ENCODE measurements at regions not wholly inside any gene's neighbourhood (a gene's known extent, or its start where the extent isn't known, plus 50 kb on each side); places are given as distances from the start of the nearest gene placed in this dataset.

DNA sequence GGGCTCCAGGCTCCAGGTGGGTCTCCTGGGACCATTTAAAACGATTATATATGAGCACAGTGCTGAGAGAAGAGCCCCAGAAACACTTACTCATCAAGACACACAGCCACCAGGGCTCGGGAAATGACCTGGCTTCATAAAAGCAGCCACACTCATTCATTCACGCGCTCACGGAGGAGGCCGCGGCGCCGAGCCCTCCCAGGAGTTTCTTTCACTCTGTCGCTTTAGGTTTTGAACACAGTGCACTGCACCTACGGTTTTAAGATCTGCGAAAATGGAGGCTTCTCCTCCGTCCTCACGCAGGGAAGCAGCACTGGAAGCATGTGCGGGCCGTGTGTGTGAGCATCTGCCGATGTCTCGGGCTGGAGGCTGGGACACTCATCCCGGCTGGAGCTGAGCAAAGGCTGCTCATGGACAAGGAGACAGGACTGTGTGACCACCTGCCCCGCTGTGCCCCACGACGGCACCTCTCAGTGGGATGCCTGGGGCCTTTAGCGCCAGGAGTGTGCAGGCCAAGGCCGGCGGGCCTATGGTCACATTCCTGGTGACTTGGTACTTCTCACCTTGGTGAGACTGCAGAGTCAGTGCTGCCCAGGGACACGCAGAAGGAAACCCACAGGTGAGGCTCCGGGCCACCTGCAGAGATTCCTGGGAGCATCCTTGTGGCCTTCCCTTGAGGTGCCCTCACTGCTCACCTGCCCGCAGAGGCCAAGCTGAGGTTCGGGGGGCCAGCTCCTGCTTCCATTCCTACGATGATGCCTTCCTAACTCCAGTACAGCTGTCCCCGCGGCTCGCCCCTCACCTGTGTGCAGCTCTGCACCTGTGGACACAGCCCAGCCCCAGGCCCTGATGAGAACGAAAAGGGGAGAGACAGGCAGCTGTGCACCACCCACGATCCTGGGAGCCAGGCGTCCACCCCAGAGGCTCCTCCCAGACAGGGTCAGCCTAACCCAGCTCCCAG, 872.0 kb downstream of the BRD1 start:
- Histone ChIP-seq H4K20me1 (ENCODE audit: insufficient read depth, low read depth, low read length) (no peaks in the 10 kb centered on the region), H3K9me3 (ENCODE audit: low read length) (no peaks in the 10 kb centered on the region), H3K27me3 (ENCODE audit: low read length) (no peaks in the 10 kb centered on the region), H3K9ac (ENCODE audit: low read length) (no peak overlapping the region), H3K9me2 (replicated peaks; ENCODE audit: insufficient read depth, low read length) (no peaks in the 10 kb centered on the region), H3K36me3 (ENCODE audit: insufficient read depth, low read length) (no peaks in the 10 kb centered on the region), H3K4me1 (ENCODE audit: low read length) (no peaks in the 10 kb centered on the region), H3K4me2 (ENCODE audit: low read depth, low read length, poor library complexity, severe bottlenecking) (no peak overlapping the region), H3K79me2 (ENCODE audit: low read length) (no peaks in the 10 kb centered on the region), H3K4me3 (ENCODE audit: low read length) (no peak overlapping the region), H2AFZ (ENCODE audit: low read length) (no peak overlapping the region), H3K27ac (ENCODE audit: low read length) (no peak overlapping the region)
- no peak for DNase-seq

DNA sequence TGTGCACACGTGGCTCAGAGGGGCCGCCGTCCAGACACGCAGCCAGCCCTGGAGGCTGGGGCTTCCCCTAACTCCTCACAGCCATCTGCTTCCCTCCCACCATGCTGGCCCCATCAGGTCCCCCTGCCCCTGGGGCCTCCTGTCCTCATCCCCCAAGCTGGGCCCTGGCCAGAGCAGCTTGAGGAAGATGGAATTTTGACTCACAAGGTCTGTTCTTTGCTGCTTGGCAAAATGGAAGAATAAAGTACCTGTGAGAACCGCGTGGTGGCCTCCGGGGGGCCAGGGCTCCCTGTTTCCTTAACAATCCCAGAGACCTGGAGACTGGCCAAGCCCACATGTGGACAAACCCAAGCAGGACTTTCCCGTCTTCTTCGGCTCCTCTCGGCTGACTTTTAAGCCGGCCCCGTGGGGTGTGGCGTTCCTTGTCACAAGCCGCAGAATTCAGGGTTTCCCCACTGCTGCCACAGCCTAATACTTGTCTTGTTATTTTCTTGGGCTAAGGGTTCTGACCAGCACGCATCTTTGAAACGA, 872.8 kb downstream of the BRD1 start:
- no peaks in the 10 kb centered on the region for H3K79me2 ChIP-seq (ENCODE audit: low read length)
- no peaks in the 10 kb centered on the region for H3K9me2 ChIP-seq (replicated peaks; ENCODE audit: insufficient read depth, low read length)
- H3K9ac ChIP-seq (ENCODE audit: low read length) = no peak overlapping the region
- no peaks in the 10 kb centered on the region for H3K27me3 ChIP-seq (ENCODE audit: low read length)
- DNase-seq = no peak
- H3K4me3 ChIP-seq (ENCODE audit: low read length) = no peak overlapping the region
- H3K27ac ChIP-seq (ENCODE audit: low read length) = no peak overlapping the region
- no peak overlapping the region for H3K4me2 ChIP-seq (ENCODE audit: low read depth, low read length, poor library complexity, severe bottlenecking)
- no peak overlapping the region for H2AFZ ChIP-seq (ENCODE audit: low read length)
- no peaks in the 10 kb centered on the region for H3K9me3 ChIP-seq (ENCODE audit: low read length)
- H3K4me1 ChIP-seq (ENCODE audit: low read length) = peaks cover 6% of the 10 kb centered on the region
- H4K20me1 ChIP-seq (ENCODE audit: insufficient read depth, low read depth, low read length) = no peaks in the 10 kb centered on the region
- H3K36me3 ChIP-seq (ENCODE audit: insufficient read depth, low read length) = no peaks in the 10 kb centered on the region

DNA sequence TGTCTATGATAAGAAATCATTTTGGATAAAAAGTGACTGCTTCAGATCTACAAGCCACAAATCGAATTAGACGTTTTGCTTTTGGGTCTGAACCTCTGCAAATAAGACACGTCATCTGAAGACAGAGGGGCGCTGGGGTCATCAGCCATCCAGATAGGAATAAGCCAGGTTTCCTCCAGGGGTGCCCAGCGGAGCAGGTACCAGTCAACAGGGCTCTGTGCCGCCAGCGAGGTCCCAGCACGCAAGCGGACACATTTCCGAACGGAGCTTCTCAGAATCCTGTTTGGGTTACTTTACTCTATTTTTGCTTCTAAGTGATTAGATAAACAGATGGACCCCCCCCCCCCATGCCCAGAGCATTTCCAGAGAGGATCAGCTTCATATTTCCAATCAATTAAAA, 873.8 kb downstream of the BRD1 start:
- no peak for DNase-seq
- peaks cover 7% of the 10 kb centered on the region for H3K4me1 ChIP-seq (ENCODE audit: low read length)
- H3K27me3 ChIP-seq (ENCODE audit: low read length) = no peaks in the 10 kb centered on the region
- no peak overlapping the region for H3K9ac ChIP-seq (ENCODE audit: low read length)
- no peak overlapping the region for H3K4me2 ChIP-seq (ENCODE audit: low read depth, low read length, poor library complexity, severe bottlenecking)
- H3K27ac ChIP-seq (ENCODE audit: low read length) = no peak overlapping the region
- no peaks in the 10 kb centered on the region for H3K79me2 ChIP-seq (ENCODE audit: low read length)
- no peak overlapping the region for H3K4me3 ChIP-seq (ENCODE audit: low read length)
- H2AFZ ChIP-seq (ENCODE audit: low read length) = no peak overlapping the region
- H3K9me2 ChIP-seq (replicated peaks; ENCODE audit: insufficient read depth, low read length) = no peaks in the 10 kb centered on the region
- no peaks in the 10 kb centered on the region for H3K36me3 ChIP-seq (ENCODE audit: insufficient read depth, low read length)
- no peaks in the 10 kb centered on the region for H3K9me3 ChIP-seq (ENCODE audit: low read length)
- peaks cover 4% of the 10 kb centered on the region; the same call in 1 of the 2 replicates for H4K20me1 ChIP-seq (ENCODE audit: insufficient read depth, low read depth, low read length)

DNA sequence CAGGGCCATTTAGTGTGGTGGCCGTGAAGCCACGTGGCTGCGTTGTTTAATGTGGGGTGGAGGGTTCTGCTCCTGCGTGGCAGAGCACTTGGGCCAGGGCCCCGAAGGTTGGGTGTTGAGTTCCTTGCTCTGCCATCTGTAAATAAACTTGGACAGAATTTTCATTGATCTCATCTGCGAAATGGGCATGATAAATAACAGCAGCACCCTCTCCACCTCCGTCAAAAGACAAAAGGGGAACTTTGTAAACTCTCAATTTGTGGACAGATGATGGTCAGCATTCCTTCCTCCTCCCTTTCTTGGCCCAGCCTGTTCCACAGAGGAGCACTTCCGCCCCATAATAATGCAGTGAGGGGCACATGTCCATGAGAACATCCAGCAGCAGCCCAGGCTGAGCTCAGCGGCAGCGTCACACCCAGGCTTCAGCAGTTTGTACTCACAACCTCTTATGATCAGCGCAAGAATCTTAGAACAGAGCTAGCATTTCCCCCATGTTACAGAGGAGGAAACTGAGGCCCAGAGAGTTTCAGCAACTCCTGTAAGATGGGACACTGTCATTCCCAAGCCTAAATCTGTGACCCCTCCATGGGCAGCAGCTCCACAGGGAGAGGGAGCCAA, 874.5 kb downstream of the BRD1 start:
- H3K36me3 ChIP-seq (ENCODE audit: insufficient read depth, low read length) = no peaks in the 10 kb centered on the region
- H3K9me3 ChIP-seq (ENCODE audit: low read length) = no peaks in the 10 kb centered on the region
- peaks cover 4% of the 10 kb centered on the region; the same call in 1 of the 2 replicates for H4K20me1 ChIP-seq (ENCODE audit: insufficient read depth, low read depth, low read length)
- H3K9me2 ChIP-seq (replicated peaks; ENCODE audit: insufficient read depth, low read length) = no peaks in the 10 kb centered on the region
- no peak for DNase-seq
- H2AFZ ChIP-seq (ENCODE audit: low read length) = no peak overlapping the region
- H3K79me2 ChIP-seq (ENCODE audit: low read length) = no peaks in the 10 kb centered on the region
- H3K4me2 ChIP-seq (ENCODE audit: low read depth, low read length, poor library complexity, severe bottlenecking) = no peak overlapping the region
- no peaks in the 10 kb centered on the region for H3K27me3 ChIP-seq (ENCODE audit: low read length)
- no peak overlapping the region for H3K9ac ChIP-seq (ENCODE audit: low read length)
- H3K27ac ChIP-seq (ENCODE audit: low read length) = no peak overlapping the region
- no peak overlapping the region for H3K4me3 ChIP-seq (ENCODE audit: low read length)
- H3K4me1 ChIP-seq (ENCODE audit: low read length) = peaks cover 7% of the 10 kb centered on the region

DNA sequence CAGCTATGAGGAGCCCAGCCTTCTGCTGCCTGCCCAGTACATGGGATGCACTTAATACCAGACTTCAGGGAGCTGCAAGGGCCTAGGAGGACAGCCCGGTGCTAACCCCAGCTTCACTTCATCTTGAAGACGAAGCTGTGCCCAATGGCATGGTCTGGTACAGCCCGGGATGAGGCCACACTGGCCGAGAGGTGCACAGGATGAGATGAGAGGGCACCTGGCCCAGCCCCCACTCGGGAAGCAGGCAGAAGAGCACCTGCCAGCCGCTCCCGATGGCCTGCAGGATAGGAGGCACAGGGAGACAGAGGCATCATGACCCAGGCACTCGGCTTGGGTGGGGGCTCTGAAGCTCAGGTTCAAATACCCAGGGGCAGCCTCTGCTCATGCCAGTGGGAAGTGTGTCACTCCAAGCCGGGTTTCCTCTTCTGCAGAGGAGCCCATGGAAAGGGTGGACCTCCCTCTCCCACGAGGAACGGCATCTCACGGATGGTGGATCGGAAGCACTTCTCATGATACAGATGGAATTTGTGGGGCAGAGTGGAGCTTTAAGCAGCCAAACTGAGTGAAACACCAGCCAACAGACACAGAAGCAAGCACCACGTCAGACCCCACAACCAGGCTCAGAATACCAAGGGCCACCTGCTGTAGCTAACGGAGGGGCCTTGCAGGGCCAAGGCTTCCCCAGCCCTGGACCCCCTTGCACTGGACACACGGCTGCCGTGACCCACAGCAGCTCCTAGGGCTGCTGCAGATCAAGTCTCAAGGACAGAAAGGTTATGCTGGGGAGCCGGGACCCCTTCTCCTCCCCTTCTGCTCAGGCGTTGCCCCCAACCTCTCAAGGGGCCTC, 875.2 kb downstream of the BRD1 start:
- DNase-seq = no peak
- H2AFZ ChIP-seq (ENCODE audit: low read length) = no peak overlapping the region
- no peak overlapping the region for H3K4me3 ChIP-seq (ENCODE audit: low read length)
- no peak overlapping the region for H3K9ac ChIP-seq (ENCODE audit: low read length)
- peaks cover 4% of the 10 kb centered on the region; the same call in 1 of the 2 replicates for H4K20me1 ChIP-seq (ENCODE audit: insufficient read depth, low read depth, low read length)
- no peaks in the 10 kb centered on the region for H3K9me2 ChIP-seq (replicated peaks; ENCODE audit: insufficient read depth, low read length)
- H3K4me1 ChIP-seq (ENCODE audit: low read length) = peaks cover 7% of the 10 kb centered on the region
- H3K27ac ChIP-seq (ENCODE audit: low read length) = no peak overlapping the region
- H3K79me2 ChIP-seq (ENCODE audit: low read length) = no peaks in the 10 kb centered on the region
- H3K27me3 ChIP-seq (ENCODE audit: low read length) = no peaks in the 10 kb centered on the region
- H3K36me3 ChIP-seq (ENCODE audit: insufficient read depth, low read length) = no peaks in the 10 kb centered on the region
- H3K4me2 ChIP-seq (ENCODE audit: low read depth, low read length, poor library complexity, severe bottlenecking) = no peak overlapping the region
- no peaks in the 10 kb centered on the region for H3K9me3 ChIP-seq (ENCODE audit: low read length)

DNA sequence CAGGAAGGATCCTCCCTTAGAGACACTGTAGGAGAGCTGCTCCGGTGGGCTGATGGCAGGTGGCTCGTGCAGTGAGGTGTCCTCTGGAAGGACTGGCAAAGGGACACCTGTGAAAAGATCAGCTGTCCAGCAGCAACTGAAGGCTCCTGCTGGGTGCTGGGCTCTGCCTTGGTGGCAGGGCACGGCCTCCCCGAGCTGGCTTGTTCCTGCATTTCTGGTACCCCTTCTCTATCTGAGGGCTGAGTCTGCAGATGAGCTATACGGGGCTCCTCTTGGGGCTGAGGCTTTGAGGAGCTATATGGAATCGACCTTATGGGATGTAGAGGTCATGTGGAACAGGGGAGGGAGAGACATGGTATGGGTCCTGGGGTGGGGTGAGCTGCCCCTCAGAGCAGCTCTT, 875.8 kb downstream of the BRD1 start:
- Histone ChIP-seq H3K79me2 (ENCODE audit: low read length) (no peaks in the 10 kb centered on the region), H3K4me2 (ENCODE audit: low read depth, low read length, poor library complexity, severe bottlenecking) (no peak overlapping the region), H3K9me3 (ENCODE audit: low read length) (no peaks in the 10 kb centered on the region), H3K4me1 (ENCODE audit: low read length) (peaks cover 7% of the 10 kb centered on the region), H3K27me3 (ENCODE audit: low read length) (no peaks in the 10 kb centered on the region), H3K4me3 (ENCODE audit: low read length) (no peak overlapping the region), H3K27ac (ENCODE audit: low read length) (no peak overlapping the region), H3K9ac (ENCODE audit: low read length) (no peak overlapping the region), H3K9me2 (replicated peaks; ENCODE audit: insufficient read depth, low read length) (no peaks in the 10 kb centered on the region), H2AFZ (ENCODE audit: low read length) (no peak overlapping the region), H3K36me3 (ENCODE audit: insufficient read depth, low read length) (no peaks in the 10 kb centered on the region), H4K20me1 (ENCODE audit: insufficient read depth, low read depth, low read length) (peaks cover 4% of the 10 kb centered on the region; the same call in 1 of the 2 replicates)
- no peak for DNase-seq

DNA sequence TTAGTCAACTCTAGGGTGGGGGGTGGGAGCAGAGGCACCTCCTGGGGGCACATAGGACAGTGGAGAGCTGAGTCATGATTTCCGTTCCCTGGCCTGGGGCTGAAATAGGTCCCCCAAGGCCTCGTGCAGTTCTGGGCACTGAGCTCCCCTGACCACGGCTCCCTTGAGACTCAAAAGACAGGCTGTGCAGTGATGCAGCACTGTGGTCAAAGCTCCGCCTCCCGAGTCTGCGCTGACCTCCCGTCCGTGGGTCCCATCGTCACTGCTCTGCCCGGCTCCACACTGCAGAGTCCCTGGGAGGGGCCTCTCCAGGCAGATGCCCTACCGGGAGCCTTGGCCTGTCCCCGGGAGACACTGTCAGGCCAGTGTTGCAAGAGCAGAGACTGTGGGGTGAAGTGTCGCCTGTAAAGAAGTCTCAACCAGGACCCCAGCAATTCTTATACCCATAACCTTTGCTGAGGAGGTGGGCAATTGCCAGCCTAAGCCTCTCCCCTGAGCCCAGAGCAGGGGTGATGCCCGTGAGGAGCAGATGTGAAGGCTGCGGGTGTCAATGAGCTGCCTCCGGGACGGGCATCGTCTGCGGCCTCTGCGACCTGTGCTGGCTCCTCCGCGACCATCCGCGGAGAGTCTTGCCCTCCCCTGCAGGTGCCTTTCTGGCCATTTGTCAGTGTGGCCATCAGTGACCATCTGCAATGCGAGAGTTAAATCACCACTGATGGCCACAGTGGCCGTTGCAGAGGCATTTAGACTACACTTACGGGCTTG, 877.3 kb downstream of the BRD1 start:
- Histone ChIP-seq H3K4me3 (ENCODE audit: low read length) (no peak overlapping the region), H3K4me2 (ENCODE audit: low read depth, low read length, poor library complexity, severe bottlenecking) (no peak overlapping the region), H4K20me1 (ENCODE audit: insufficient read depth, low read depth, low read length) (peaks cover 4% of the 10 kb centered on the region; the same call in 1 of the 2 replicates), H2AFZ (ENCODE audit: low read length) (no peak overlapping the region), H3K27ac (ENCODE audit: low read length) (no peak overlapping the region), H3K79me2 (ENCODE audit: low read length) (no peaks in the 10 kb centered on the region), H3K4me1 (ENCODE audit: low read length) (peaks cover 7% of the 10 kb centered on the region), H3K27me3 (ENCODE audit: low read length) (no peaks in the 10 kb centered on the region), H3K9ac (ENCODE audit: low read length) (no peak overlapping the region), H3K36me3 (ENCODE audit: insufficient read depth, low read length) (no peaks in the 10 kb centered on the region), H3K9me3 (ENCODE audit: low read length) (no peaks in the 10 kb centered on the region), H3K9me2 (replicated peaks; ENCODE audit: insufficient read depth, low read length) (no peaks in the 10 kb centered on the region)
- no peak for DNase-seq

Data from Karpas-422 (cell line).